NCI-H2107 treated with DMSO at 0.1 percent for 48 hours (cell line): ENCODE measurements at regions not wholly inside any gene's neighbourhood (a gene's known extent, or its start where the extent isn't known, plus 50 kb on each side); places are given as distances from the start of the nearest gene placed in this dataset.

Experiments
- DNase-seq: peaks from one replicate; lab custom pipeline; 2025; ENCODE audit not compliant: unreplicated experiment; lab: John Stamatoyannopoulos, UW

- DNase-seq, result no peak
These were observed 157.3 kb downstream of the TBXT start for GRCh38 chr6:166010136-166010960.

DNA sequence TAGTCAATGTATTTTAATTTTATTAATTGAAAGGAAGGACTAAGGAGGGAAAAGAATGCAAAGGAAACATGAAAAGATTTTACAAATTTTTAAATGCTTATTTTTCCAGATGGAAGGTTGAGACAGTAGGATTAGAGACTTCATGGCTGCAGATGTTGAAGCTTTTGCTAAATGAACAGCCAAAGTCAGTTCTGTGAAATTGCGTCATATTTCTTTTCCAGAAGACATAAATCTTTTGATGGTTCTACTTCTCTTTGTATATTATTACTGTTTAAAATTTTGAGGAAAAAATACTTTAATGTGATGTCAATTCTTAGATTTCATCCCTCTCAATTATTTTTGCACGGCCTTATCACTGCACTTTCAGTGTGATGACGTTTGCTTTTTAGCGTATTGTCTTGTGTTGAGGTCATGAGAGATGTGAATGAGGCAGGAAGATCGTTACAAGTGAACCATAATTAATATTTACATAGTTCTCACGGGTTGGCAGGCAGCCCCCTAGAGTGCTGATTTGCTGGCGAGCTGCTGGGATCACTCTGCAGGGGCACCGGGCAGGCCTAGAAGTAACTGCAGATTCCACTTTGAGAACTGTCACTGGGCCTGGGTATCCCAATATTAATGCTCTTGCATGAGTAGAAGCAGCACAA, 158.1 kb downstream of the TBXT start:
- no peak for DNase-seq

DNA sequence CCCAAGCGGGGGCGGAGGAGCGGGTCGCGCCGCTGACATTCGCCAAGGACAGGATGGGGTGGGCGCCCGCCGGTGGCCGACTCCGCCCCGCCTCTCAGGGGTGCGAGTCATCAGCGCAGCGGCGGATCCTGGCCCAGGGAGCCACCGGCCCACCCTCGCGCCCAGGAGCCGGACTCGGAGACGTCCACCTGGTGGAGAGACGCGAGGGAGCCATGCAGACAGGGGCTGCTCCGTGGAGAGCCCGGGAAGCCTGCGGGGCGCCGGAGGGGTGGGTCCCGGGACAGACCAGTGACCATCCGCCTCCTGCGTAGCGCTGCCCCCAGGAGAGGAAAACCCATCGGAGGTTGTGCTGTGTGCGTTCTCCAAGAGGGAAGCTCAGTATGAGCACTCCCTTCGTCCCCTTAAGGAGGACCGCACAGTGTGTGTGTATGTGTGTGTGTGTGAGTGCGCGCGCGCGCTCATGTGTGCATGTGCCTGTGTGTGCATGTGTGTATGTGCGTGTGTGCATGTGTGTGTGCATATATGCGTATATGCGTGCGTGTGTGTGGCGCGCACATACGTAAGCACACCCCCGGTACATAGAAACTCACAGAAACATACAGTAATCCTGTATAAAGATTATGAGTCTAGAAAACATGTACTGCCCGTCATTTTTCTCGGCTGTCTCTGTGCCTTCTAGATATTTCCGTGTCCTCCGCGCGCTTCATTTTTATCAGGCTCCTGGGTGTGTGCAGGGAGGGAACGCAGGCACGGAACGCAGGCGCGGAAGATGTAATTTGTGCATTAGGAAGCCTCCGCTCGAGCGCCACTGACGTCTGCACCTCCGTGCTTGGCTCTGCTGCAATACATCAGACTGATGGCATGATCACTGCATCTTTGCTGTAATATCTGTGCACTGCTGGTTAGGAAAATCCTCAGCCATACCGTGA, 158.9 kb downstream of the TBXT start:
- no peak for DNase-seq

- DNase-seq, result no peak
These were observed 160.0 kb downstream of the TBXT start for GRCh38 chr6:166007349-166008263.

GRCh38 chr6:166006900-166007301, 160.8 kb downstream of the TBXT start:
- DNase-seq, result no peak

GRCh38 chr6:166005944-166006899, 161.4 kb downstream of the TBXT start:
- no peak for DNase-seq

- no peak for DNase-seq
These were observed 162.2 kb downstream of the TBXT start for GRCh38 chr6:166005401-166005943.

- DNase-seq, result no peak
These were observed 162.8 kb downstream of the TBXT start for GRCh38 chr6:166004876-166005275.

DNA sequence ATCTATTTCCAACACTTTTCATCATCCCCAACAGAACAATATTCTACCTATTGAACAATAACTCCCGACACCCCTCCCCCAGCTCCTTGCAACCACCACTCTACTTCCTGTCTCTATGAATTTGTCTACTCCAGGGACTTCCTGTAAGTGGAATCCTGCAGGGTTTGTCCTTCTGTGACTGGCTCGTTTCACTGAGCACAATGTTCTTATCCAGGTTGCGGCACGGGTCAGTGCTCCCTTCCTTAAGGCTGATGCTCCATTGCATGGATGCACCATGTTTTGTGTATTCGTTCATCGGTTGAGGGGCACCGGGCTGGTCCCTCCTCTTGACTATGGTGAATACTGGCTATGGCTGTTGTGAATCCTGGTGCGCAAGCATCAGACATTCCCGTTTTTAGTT, 163.2 kb downstream of the TBXT start:
- no peak for DNase-seq

DNA sequence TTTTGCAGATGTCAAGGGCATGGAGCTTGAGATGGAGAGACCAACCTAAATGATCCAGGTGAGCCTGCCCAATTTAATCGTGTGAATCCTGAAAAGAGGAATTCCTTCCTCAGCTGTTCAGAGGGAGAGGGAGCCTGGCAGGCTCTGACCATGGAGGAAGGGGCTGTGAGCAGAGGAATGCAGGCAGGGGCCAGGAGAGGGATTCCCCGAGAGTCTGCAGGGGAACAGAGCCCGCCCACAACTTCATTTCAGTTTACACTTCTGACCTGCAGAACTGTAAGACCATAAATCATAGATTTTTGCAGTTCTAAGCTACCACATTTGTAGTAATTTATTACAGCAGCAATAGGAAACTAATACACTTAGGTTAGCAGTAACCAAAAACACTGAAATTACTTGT, 164.1 kb downstream of the TBXT start:
- no peak for DNase-seq

GRCh38 chr6:166001359-166001758, 166.3 kb downstream of the TBXT start:
- DNase-seq, result no peak

DNA sequence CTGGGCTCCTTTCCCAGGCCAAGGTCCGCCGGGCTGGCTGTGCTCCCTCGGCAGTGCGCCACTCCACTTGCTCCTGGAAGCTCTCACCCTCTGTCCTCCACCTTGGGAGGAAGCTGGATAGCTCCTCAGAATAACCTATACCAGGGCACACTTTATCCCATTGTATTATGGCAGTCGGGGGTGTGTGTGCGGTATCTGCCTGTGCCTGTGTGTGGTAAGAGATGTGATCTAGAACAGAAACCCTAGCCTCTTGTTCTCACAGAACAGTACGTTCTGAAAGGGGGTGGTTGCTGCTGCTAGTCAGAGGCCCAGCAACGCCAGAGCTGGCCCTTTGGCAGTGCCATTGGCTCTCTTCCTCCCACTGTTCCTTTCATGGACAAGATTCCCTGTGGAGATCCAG, 168.4 kb downstream of the TBXT start:
- DNase-seq, result no peak

GRCh38 chr6:165998072-165998471, 169.6 kb downstream of the TBXT start:
- no peak for DNase-seq

GRCh38 chr6:165991341-165991740, 176.3 kb downstream of the TBXT start:
- no peak for DNase-seq

DNA sequence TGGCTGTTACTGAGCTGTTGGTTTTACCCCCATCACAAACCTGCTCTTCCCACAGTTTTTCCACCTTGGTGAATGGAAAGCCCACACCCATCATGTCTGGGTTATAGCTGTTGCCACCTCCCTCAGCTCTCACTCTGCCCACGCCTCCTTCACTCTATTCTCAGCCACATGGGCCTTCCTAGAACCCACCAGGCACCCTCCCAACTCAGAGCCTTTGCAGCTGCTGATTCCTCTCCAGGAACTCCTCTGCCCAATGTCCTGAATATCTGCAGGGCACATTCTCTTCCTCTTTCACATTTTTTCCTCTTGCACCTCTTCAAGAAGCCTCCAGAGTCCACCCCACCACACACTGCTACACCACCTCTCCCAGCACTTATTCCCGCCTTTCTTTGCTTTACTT, 177.4 kb downstream of the TBXT start:
- no peak for DNase-seq

DNA sequence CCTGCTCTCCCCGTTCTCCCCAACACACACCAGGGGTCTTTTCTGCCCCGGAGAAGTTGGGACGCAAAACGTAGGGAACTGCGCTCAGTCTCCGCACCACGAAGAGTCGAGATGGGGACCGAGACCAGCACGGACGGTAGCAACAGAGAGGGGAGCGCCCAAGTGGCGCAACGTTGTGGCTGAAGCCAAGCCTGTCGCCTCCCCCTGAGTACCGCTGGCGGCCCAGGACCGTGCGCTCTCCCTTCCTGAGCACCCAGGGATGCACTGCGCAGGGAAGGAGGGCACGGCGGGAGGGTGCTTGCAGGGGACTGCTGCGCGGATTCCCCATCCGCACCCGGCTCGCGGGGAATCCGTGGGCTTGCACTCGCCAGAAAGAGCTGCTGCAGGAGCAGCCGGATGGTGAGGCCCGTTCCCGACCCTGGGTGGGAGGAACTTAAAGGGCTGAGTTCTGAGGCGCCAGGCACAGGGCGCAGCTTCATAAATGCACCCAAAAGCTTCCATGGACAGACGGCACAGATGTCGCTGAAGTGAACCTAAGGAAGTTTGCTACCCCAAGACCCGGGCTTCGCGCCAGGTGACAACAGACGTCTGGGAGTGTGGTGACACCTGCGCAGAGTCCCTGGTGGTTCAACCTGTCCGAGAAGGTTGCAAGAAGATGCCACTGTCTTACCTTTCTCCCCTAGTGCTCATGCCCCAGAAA, 178.7 kb downstream of the TBXT start:
- DNase-seq, result no peak

DNA sequence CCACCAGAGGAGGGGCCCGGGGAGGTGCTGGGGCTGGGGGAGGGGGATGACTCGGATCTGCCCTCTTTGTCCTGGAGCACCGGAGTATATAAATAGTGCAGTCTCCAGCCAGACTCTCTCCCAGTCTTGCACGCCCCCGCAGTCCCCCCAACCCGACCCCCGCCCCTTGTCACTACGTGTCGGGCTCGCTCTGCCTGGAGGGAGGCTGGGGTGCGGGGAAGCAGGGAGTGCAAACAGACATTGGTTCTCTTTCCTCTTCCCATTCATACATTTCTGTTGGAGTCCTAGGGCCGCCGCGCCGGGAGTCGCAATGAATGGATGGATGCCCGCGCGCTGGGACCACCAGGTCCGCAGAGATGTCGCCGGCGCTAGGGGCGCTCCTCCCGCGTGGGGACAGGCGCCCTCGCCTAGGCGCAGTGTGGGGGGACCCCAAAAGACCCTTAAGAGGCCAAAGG, 179.3 kb downstream of the TBXT start:
- DNase-seq, result no peak

- DNase-seq, result no peak
These were observed 180.0 kb downstream of the TBXT start for GRCh38 chr6:165987483-165988301.
